Glomerular endothelial cell (primary cell): ENCODE measurements at regions not wholly inside any gene's neighbourhood (a gene's known extent, or its start where the extent isn't known, plus 50 kb on each side); places are given as distances from the start of the nearest gene placed in this dataset.

Source experiments
- DNase-seq: peaks from one replicate; pipeline ENCODE4 v3.0.0-alpha.2; 2011; ENCODE audit warnings: low read depth, low spot score; ENCODE audit errors: extremely low read depth

DNA sequence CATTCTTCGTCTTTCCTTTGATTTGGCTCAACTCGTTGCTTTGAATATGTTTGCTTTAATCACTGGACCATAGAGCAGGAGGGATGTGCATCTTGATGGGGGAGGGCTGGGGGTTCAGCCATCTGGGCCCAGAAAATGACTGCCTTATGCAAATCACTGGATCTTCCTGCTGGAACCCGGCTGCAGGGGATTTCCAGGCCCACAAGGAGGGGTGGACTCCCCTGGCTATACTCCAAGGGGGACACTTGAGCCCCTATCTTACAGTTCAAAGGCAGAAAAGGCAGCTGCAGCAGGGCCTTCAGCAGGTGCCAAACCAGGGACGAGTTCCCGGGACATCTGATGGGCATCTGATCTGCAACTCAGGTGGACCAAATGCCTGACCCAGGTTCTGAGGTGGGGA is 122.5 kb downstream of the DICER1 start:
- no peak for DNase-seq

- no peak for DNase-seq
These were observed 123.4 kb downstream of the DICER1 start for GRCh38 chr14:95033682-95034632.

DNA sequence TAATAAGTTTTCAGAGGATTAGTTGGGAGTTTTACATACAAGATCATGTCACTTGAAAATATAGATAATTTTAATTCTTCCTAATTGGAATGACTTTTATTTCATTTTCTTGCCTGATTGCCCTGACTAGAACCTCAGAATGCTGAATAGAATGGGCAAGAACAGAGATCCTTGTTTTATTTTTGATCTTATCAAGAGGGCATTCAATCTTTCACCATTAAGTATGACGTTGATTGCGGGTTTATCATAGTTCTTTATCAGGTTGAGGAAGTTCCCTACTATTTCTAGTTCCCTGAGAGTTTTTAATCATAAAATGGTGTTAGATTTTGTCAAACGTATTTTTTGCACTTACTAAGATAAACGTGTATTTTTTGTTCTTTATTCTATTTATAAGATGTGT is 124.3 kb downstream of the DICER1 start:
- DNase-seq = no peak

GRCh38 chr14:95026851-95027463 is 130.4 kb downstream of the DICER1 start:
- no peak for DNase-seq

- no peak for DNase-seq
These were observed 131.4 kb downstream of the DICER1 start for GRCh38 chr14:95025941-95026340.

DNA sequence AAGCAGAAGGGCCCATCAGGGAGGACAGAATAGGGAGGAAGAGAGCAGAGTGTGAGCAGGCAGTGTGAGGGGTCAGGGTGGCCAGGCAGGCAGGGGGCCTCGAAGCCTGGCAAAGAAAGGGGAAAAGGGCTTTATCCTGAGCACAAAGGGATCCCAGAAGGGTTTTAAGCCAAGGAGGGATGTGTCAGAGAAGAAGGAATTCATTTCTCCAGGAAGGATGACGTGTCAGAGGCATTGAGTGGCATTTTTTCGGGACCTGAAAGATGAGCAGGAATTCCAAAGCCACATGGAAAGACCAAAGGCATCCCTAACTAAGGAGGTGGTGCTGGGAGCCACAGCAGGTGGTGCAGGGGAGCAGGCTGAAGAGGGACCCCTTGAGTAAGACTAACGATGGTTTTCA is 132.1 kb downstream of the DICER1 start:
- DNase-seq = no peak

DNA sequence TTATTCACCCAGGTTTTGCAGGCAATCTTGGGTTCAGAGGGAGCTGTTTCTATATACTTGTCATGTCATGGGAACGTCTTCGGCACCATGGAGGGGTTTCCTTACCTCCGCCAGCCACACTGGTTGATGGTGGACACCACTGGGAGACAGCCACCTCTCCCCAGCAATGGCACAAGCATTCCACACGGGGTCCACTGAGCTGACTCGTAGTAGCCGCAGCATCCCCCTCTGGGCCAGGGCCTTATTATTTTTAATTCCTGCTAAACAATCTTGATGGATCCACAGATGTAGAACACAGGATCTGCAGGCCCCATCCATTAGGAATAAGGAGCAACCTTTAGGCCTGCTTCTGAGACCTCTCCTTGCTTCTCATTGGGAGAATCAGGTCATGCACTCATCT is 132.9 kb downstream of the DICER1 start:
- no peak for DNase-seq

GRCh38 chr14:95023886-95024285 is 133.4 kb downstream of the DICER1 start:
- DNase-seq = no peak

DNA sequence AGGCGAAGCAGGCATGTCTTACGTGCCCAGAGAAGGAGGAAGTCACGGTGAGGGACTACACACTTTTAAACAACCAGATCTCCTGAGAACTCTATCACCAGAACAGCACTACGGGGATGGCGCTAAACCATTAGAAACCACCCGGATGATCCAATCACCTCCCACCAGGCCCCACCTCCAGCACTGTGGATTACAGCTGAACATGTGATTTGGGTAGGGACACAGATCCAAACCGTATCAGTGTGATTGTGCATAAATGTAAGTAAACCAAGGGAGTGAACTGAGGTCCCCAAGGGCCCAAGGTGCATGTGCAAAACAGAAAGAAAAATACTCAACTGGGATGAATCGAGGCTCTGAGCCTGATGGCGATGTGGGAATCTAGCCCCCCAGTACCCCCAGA is 134.2 kb downstream of the DICER1 start:
- no peak for DNase-seq

GRCh38 chr14:95021588-95021987 is 135.7 kb downstream of the DICER1 start:
- DNase-seq = no peak

DNA sequence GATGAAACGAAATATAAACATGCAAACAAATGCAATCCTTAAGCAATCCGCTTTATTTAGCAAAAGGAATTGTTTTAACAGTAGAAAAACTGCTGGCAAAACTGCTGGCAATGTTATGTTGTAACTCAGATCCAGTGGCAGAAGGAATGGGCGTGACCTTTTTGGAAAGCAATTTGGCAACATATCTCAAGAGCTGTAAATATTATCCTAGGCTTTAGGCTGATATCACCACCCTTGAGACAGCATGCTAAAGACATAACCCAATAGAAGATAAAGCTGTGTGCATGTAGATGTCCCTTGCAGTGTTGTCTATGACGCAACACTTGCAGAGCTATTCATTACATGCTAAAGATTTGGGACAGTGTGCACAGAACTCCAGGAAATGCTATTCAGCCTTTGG is 138.5 kb downstream of the DICER1 start:
- DNase-seq = no peak

- DNase-seq = no peak
These were observed 142.3 kb downstream of the DICER1 start for GRCh38 chr14:95015046-95015445.

DNA sequence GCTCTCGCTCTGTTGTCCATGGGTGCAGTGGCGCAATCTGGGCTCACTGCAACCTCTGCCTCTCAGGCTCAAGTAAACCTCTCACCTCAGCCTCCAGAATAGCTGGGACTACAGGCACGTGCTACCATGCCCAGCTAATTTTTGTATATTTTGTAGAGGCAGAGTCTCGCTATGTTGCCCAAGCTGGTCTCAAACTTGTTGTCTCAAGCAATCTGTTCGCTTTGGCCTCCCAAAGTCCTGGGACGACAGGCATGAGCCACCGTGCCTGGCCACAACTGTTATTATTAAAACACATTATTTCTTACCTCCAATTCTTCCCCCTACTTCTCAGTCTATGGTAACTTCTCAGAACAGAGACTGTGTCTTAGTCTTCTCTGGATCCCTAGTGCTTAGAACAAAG is 143.3 kb downstream of the DICER1 start:
- DNase-seq = no peak

DNA sequence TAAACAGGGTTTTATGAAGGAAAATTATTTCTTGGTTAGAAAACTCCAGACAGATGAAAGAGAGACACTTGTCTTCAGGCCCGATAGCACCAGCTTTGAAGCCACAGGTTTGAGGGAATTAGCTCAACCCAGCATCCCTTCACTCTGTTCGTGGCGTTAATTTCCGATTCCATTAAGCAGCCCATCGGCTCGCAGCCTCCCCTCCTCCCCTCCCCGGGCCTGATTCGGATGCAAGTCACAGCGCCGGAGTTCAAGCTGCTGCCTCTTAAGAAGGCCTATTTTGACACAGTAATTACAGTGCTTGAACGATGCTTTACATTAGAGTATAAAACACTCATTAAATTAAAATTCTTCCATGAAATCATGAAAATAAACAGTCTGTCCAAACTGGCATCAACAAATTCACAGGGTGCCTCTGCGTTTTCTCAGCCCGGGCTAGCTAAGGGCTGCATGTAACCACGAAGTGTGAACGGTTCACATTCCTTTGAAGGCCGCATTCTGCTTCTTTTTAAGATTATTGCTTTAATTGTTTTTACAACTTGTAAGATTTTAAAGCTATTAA is 145.8 kb downstream of the DICER1 start:
- DNase-seq = no peak

GRCh38 chr14:95008445-95009217 is 148.7 kb downstream of the DICER1 start:
- no peak for DNase-seq

DNA sequence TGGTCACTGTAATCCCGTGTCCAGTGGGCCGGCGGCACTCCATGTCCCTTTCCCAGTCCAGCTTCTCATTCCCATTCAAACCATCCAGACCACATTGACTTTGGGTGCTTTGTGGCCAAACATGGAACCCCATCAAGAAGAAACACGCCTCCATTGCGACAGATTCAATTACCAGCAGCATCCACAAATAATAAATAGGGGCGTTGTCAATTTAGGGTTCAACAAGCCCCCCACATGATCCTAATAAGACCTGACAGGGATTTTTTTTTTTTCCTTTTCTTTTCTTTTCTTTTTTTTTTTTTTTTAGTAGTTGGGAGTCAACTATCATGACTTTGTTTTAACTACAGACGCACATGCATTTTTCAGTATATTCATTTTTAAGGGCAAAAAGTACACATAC is 149.4 kb downstream of the DICER1 start:
- DNase-seq = no peak

DNA sequence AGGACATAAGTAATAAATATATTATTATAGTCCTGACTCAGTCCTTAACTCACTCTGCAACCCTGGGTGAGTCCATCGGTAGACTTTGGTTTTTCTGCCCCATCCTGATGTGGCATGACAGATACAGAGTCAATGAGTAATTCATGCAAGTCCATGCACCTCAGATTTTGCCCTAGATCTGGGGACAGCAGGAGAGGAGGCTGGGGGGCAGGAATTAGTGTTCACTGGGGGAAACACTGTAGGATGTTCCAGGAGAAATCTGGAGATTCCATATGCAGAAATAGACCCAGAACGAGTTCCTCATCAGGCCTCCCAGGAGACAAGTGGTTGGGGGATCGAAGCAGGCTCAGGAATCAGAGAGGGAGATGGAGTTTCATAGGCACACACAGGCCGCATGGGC is 150.8 kb downstream of the DICER1 start:
- DNase-seq = no peak

DNA sequence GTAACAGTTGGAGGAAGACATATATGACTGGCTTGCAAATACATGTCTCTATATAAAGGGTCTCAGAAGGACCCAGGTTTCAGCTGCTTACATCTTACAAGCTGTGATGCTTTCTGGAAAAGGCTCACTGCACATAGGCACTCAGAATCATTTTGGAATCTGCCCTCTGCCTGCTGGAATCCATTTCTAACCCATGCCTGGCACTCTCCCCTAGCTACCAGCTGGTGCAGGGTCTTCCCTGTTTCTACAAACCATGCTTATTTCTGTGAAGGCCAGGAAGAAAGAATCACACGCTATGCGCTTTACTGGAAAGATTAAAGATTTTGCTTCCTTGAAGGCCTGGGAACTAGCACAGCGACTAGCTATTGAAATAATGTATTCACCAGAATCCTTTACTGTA is 151.3 kb downstream of the DICER1 start:
- DNase-seq = no peak

GRCh38 chr14:95003099-95003960 is 154.0 kb downstream of the DICER1 start:
- DNase-seq = no peak

DNA sequence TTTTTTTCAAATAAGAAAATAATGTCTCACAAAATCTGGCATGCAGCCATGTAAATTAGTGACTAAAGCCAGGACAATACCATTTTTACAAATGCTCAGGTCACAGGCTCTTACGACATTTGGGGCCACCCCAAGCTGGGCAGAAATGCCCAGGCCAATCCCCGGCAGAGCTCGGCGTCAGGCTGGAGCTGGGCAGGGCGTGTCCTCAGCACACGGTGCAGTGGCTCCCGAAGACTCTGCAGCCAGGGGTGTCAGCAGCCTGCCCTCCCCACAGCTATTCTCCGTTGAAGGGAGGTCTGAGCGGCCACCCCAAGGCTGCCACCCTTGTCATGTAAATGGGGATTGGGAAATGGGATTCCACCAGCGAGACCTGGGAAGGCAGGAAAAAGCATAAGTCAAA is 158.6 kb downstream of the DICER1 start:
- DNase-seq = no peak
